H1 (cell line): ENCODE measurements at regions not wholly inside any gene's neighbourhood (a gene's known extent, or its start where the extent isn't known, plus 50 kb on each side); places are given as distances from the start of the nearest gene placed in this dataset.

Source experiments
- ATF2 ChIP-seq: IDR thresholded peaks from 2 replicates; pipeline ENCODE4 v1.6.1; 2012; ENCODE audit warnings: low read length, inconsistent platforms
- ATF3 ChIP-seq: IDR thresholded peaks from 2 replicates; pipeline ENCODE4 v1.6.1; 2011; ENCODE audit warnings: low read depth, mild to moderate bottlenecking, low read length; ENCODE audit not compliant: insufficient read depth
- CTCF ChIP-seq, 3 experiments: IDR thresholded peaks; 1 replicate in 2 of 3; 2 replicates in 1 of 3; pipeline versions ENCODE4 v1.5.1 to v1.6.1; 2011; ENCODE audit warnings: low read length in 3 of 3, mild to moderate bottlenecking in 3 of 3, inconsistent platforms in 2 of 3, low read depth in 1 of 3, moderate library complexity in 1 of 3; ENCODE audit not compliant: insufficient read depth in 1 of 3; ENCODE audit errors: control extremely low read depth in 1 of 3
- EP300 ChIP-seq, 2 experiments: IDR thresholded peaks; 1 replicate in 1 of 2; 2 replicates in 1 of 2; pipeline ENCODE4 v1.6.1; 2011 to 2012; ENCODE audit warnings: low read depth in 2 of 2, low read length in 2 of 2, mild to moderate bottlenecking in 2 of 2, borderline replicate concordance in 1 of 2, inconsistent platforms in 1 of 2, moderate library complexity in 1 of 2
- HDAC2 ChIP-seq, 2 experiments: fragments of 300-600 bp in 1 of 2; sonication (generic) in 1 of 2; IDR thresholded peaks; 2 replicates each; pipeline ENCODE4 v1.6.1; 2011 to 2012; ENCODE audit warnings: low read depth in 2 of 2, low read length in 2 of 2, mild to moderate bottlenecking in 2 of 2, moderate library complexity in 2 of 2, borderline replicate concordance in 1 of 2, inconsistent platforms in 1 of 2
- POLR2A ChIP-seq, 2 experiments: IDR thresholded peaks; 1 replicate in 1 of 2; 2 replicates in 1 of 2; pipeline ENCODE4 v1.6.1; 2011; ENCODE audit warnings: low read depth in 2 of 2, low read length in 2 of 2, mild to moderate bottlenecking in 2 of 2; ENCODE audit errors: control extremely low read depth in 1 of 2
- RAD21 ChIP-seq, 2 experiments: IDR thresholded peaks in 1 of 2; conservative IDR thresholded peaks in 1 of 2; 2 replicates each; pipeline ENCODE4 v1.6.1; 2011; ENCODE audit warnings: low read depth in 2 of 2, low read length in 2 of 2, improper control_type of control experiment in 1 of 2, inconsistent platforms in 1 of 2, mild to moderate bottlenecking in 1 of 2, moderate library complexity in 1 of 2
- SIN3A ChIP-seq, 2 experiments: IDR thresholded peaks in 1 of 2; conservative IDR thresholded peaks in 1 of 2; 2 replicates each; pipeline ENCODE4 v1.6.1; 2011 to 2012; ENCODE audit warnings: low read length in 2 of 2, improper control_type of control experiment in 1 of 2, low read depth in 1 of 2, mild to moderate bottlenecking in 1 of 2
- SP1 ChIP-seq: IDR thresholded peaks from 2 replicates; pipeline ENCODE4 v1.6.1; 2011; ENCODE audit warnings: low read depth, low read length
- SP4 ChIP-seq: IDR thresholded peaks from 2 replicates; pipeline ENCODE4 v1.6.1; 2012; ENCODE audit warnings: low read length, inconsistent platforms
- SRF ChIP-seq: IDR thresholded peaks from 2 replicates; pipeline ENCODE4 v1.6.1; 2011; ENCODE audit warnings: mild to moderate bottlenecking, low read depth, low read length, moderate library complexity
- SUZ12 ChIP-seq: fragments of 200-600 bp; sonication (generic); IDR thresholded peaks from 2 replicates; pipeline ENCODE4 v1.6.1; 2012; ENCODE audit warnings: mild to moderate bottlenecking, inconsistent platforms, low read length, moderate library complexity, mixed read lengths
- TCF12 ChIP-seq: IDR thresholded peaks from 2 replicates; pipeline ENCODE4 v1.6.1; 2011; ENCODE audit warnings: low read depth, mild to moderate bottlenecking, low read length
- TEAD4 ChIP-seq: IDR thresholded peaks from 2 replicates; pipeline ENCODE4 v1.6.1; 2012; ENCODE audit warnings: low read depth, low read length, inconsistent platforms, mixed read lengths

- TF ChIP-seq POLR2A (IDR thresholded peaks at IDR 0.05; ENCODE audit: control extremely low read depth in 1 of 2, low read depth in 2 of 2, low read length in 2 of 2) (no peak), EP300 (IDR thresholded peaks at IDR 0.05; ENCODE audit: borderline replicate concordance in 1 of 2, low read depth in 2 of 2, low read length in 2 of 2) (no peak), CTCF (IDR thresholded peaks at IDR 0.05; ENCODE audit: control extremely low read depth in 1 of 3, insufficient read depth in 1 of 3, low read depth in 1 of 3, low read length in 3 of 3) (no peak), SIN3A (conservative IDR thresholded peaks at IDR 0.05 in 1 of 2, IDR thresholded peaks at IDR 0.05 in 1 of 2; ENCODE audit: low read depth in 1 of 2, low read length in 2 of 2) (no peak), TEAD4 (no peak), TCF12 (no peak), ATF2 (no peak), SP4 (no peak), ATF3 (no peak), RAD21 (IDR thresholded peaks at IDR 0.05 in 1 of 2, conservative IDR thresholded peaks at IDR 0.05 in 1 of 2; ENCODE audit: low read depth in 2 of 2, low read length in 2 of 2) (no peak), HDAC2 (IDR thresholded peaks at IDR 0.05; ENCODE audit: borderline replicate concordance in 1 of 2, low read depth in 2 of 2, low read length in 2 of 2) (no peak), SUZ12 (no peak), SRF (no peak), SP1 (no peak)
These were observed 275.2 kb upstream of the FLRT2 start for GRCh38 chr14:85254711-85255110.
